Activated CD4-positive, alpha-beta T cell treated with anti-CD3 and anti-CD28 coated beads for 36 hours (primary cell): ENCODE measurements at regions not wholly inside any gene's neighbourhood (a gene's known extent, or its start where the extent isn't known, plus 50 kb on each side); places are given as distances from the start of the nearest gene placed in this dataset.

Source experiments
- ATAC-seq: fragments of 200-7000 bp; cut with Tn5 transposase; one replicate; pipeline ENCODE4 v1.10.0; 2021; ENCODE audit warnings: mild to moderate bottlenecking, moderate library complexity
- CTCF ChIA-PET: fragments of 350-600 bp; sonication (Branson Sonifier 250); formaldehyde crosslinking; loops from one replicate; lab custom pipeline; 2021; ENCODE audit warnings: antibody characterized with exemption; lab: Charles Lee
- POLR2A ChIA-PET: fragments of 350-600 bp; sonication (Branson Sonifier 250); formaldehyde crosslinking; loops from one replicate; lab custom pipeline; 2021; ENCODE audit warnings: antibody characterized with exemption, inconsistent platforms; lab: Charles Lee
- DNase-seq: peaks from one replicate; pipeline ENCODE4 v3.0.0-alpha.2; 2020
- H3K27ac Mint-ChIP-seq: one replicate; pipeline ENCODE4 v1.8.0; 2021; ENCODE audit warnings: mixed read lengths
- H3K27me3 Mint-ChIP-seq: one replicate; pipeline ENCODE4 v1.8.0; 2021; ENCODE audit warnings: mixed read lengths
- H3K36me3 Mint-ChIP-seq: one replicate; pipeline ENCODE4 v1.8.0; 2021; ENCODE audit warnings: low read depth, mixed read lengths
- H3K4me1 Mint-ChIP-seq: one replicate; pipeline ENCODE4 v1.8.0; 2021; ENCODE audit warnings: mixed read lengths
- H3K4me3 Mint-ChIP-seq: one replicate; pipeline ENCODE4 v1.8.0; 2021; ENCODE audit warnings: mild to moderate bottlenecking, moderate library complexity, mixed read lengths
- H3K9me3 Mint-ChIP-seq: one replicate; pipeline ENCODE4 v1.8.0; 2021; ENCODE audit warnings: low read depth, mixed read lengths
- intact Hi-C, 2 experiments: fragments of 100-400 bp; cut with DNase I in 1 of 2; cut with micrococcal nuclease in 1 of 2; formaldehyde crosslinking; loops; one replicate each; pipeline versions ENCODE4 v1.14.2 to v1.15.1; 2022 to 2024; cut with DNase I, micrococcal nuclease

GRCh38 chr9:118985851-118986250 lies 383.4 kb downstream of the BRINP1 start:
- intact Hi-C loops, result no loop called here
- H3K9me3 Mint-ChIP-seq, result peaks cover 5% of the 10 kb centered on the region
- H3K27me3 Mint-ChIP-seq, result no peaks in the 10 kb centered on the region
- H3K4me3 Mint-ChIP-seq, result no peak overlapping the region
- DNase-seq (no peak), ATAC-seq (no peak)
- no peaks in the 10 kb centered on the region for H3K4me1 Mint-ChIP-seq
- ChIA-PET CTCF (no interaction called here), POLR2A (no interaction called here)
- no peaks in the 10 kb centered on the region for H3K36me3 Mint-ChIP-seq
- H3K27ac Mint-ChIP-seq, result no peak overlapping the region

DNA sequence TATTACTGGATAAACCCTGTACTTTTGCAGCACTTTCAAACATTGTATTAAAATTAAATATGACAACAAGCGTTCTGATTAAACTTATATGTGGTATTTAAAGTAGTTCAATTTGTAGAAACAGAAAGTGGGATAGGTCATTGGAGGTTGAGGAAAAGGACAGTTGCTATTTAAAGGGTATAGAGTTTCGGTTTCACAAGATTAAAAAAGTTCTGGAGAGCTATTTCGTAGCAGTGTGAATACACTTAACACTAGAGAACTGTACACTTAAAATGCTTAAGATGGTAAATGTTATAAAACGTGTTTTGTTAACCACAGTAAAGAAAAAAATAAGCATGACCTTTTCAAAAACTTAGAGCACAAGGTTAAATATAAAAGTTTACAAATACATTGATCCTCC lies 382.1 kb downstream of the BRINP1 start:
- CTCF ChIA-PET, result no interaction called here
- intact Hi-C loops, result no loop called here
- no peak for DNase-seq
- Mint-ChIP-seq H3K4me3 (no peak overlapping the region), H3K4me1 (no peaks in the 10 kb centered on the region), H3K27ac (no peak overlapping the region), H3K27me3 (no peaks in the 10 kb centered on the region), H3K9me3 (peaks cover 3% of the 10 kb centered on the region), H3K36me3 (no peaks in the 10 kb centered on the region)
- POLR2A ChIA-PET, result no interaction called here
- ATAC-seq, result no peak

DNA sequence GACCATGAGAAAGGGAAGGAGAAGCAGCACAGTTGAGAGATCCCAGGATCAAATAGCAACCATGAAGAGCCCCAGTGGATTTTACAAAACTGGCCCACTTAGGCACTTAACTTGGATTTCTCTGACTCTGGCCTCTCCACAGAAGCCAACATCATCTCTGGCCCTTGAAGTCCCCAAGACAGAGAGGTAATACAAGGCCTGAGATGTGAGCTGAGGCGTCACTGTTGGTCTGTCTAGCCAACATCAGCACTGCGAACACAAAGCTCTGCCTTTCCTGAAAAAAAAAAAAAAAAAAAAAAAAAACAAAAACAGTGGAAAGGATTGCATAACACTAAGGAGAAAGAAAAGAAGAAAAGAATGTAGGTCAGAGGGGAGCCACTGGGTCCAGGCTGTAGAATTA lies 378.3 kb downstream of the BRINP1 start:
- POLR2A ChIA-PET, result no interaction called here
- H3K4me3 Mint-ChIP-seq, result no peak overlapping the region
- CTCF ChIA-PET, result no interaction called here
- no peaks in the 10 kb centered on the region for H3K4me1 Mint-ChIP-seq
- no peak for DNase-seq
- no peak for ATAC-seq
- no peaks in the 10 kb centered on the region for H3K36me3 Mint-ChIP-seq
- peaks cover 2% of the 10 kb centered on the region for H3K27me3 Mint-ChIP-seq
- no peak overlapping the region for H3K27ac Mint-ChIP-seq
- intact Hi-C loops, result no loop called here
- peaks cover 3% of the 10 kb centered on the region for H3K9me3 Mint-ChIP-seq

DNA sequence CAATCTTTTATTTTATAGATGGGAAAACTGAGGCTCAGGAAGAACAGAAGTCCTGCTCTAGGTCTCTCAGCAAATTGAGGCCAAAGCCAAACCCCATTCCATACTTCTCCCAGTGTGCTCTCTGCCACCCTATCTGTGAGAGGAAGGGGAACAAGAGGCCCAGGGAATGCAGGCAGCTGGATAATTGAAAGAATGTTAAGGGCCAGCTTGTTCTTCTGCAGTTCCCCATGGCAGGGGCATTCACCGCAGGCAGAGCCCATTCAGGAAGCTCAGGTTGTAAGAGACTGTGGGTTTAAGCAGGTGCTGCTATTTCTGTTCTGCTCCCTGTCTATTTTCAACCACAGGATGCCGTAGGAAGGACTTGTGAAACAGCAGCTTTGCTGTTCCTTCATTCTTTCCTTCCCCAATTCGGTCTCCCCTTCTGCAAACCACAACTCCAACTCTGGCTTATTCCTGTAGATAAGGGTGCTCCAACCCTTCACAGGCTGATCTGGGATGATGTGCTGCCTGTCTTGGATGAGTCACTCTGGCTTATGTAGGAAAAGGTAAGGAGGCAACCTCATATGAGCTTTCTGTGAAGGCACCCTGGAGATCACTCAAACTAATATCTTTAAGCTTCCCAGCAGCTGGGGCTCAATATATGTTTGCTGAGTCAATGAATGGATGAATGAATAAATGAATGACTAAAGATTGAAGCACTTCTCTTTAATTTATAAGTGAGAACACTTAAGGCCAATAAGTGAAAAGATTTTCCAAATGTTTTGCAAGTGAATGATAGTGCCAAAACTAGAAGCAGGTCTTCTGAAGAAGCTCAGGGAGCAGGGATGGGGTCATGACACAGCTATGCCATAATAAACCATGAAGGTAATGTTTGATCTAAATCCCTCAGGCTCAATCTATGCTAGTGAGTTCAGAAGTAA lies 377.6 kb downstream of the BRINP1 start:
- no peak overlapping the region for H3K4me3 Mint-ChIP-seq
- CTCF ChIA-PET, result no interaction called here

DNA sequence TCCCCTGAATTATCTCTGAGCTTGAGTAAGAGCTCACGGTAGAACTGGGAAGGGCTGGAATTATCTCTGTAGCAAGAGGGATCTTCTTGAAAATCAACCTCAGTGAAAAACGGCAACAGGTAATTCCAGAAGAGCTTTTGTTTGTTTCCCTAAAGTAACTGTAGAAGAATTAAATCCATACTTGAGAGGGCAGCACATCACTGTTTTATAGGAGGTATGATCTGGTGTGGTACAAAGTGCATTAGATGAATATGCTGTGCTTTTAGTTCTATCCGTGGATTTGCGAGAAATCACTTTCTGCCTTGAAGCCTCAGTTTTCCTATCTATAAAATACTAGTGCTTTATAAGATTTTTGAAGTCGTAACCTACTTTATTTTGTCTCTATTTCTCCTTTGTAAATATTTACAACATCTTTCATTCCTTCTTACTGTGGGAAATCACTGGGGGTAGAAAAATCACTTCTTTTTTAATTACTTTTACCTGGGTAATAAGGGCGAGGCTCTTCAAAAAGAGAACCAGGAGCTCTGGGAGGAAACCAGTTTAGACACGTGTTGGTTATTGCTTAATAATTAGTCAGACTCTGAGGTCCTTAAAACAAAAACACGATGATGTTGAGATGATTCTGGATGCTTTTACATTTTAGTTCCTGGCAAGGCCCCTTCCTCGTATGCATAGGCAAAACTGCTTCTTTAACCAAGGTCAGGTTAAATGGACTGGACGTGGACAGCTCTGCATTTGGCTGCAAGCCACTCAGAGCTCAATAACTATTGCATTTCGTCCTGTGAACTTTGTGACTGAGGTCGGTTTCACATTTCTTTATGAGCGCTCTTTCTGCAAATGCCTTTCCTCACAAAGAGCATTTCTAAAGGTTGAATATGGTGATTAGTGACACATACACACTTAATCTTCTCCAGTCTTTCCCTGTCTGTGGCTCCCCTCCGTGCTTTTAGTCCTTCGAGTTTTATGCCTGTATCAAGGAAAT lies 376.1 kb downstream of the BRINP1 start:
- Mint-ChIP-seq H3K9me3 (peaks cover 3% of the 10 kb centered on the region), H3K36me3 (no peaks in the 10 kb centered on the region), H3K4me3 (no peak overlapping the region), H3K27me3 (peaks cover 4% of the 10 kb centered on the region), H3K4me1 (no peaks in the 10 kb centered on the region), H3K27ac (no peak overlapping the region)
- ChIA-PET POLR2A (no interaction called here), CTCF (no interaction called here)
- no peak for ATAC-seq
- DNase-seq, result no peak
- intact Hi-C loops, result no loop called here

More for the DNA sequence above, 377.6 kb downstream of the BRINP1 start:
- DNase-seq (no peak), ATAC-seq (no peak)
- intact Hi-C loops, result no loop called here
- POLR2A ChIA-PET, result no interaction called here
- H3K27me3 Mint-ChIP-seq, result peaks cover 2% of the 10 kb centered on the region
- H3K9me3 Mint-ChIP-seq, result peaks cover 3% of the 10 kb centered on the region
- no peaks in the 10 kb centered on the region for H3K4me1 Mint-ChIP-seq
- no peak overlapping the region for H3K27ac Mint-ChIP-seq
- no peaks in the 10 kb centered on the region for H3K36me3 Mint-ChIP-seq

DNA sequence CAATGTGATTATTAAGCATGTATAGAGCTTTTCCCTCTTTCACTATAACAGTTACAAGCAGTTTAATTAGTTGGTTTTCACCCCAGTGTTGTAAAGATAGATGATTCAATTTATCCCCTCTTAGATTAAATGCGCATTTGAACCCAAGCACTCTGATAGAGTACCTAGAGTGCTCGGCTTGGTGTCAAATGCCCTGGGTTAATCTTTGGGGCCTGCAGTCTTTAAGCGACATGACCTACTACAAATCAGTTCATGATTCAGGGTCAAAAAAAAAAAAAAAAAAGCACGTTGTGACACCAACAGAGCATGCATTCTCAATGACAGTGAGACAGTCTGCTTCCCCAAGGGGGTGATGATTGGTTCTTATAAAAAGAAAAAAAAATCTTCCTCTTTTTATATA lies 375.3 kb downstream of the BRINP1 start:
- Mint-ChIP-seq H3K27me3 (peaks cover 4% of the 10 kb centered on the region), H3K9me3 (peaks cover 3% of the 10 kb centered on the region), H3K4me1 (no peaks in the 10 kb centered on the region), H3K27ac (no peak overlapping the region), H3K4me3 (no peak overlapping the region), H3K36me3 (no peaks in the 10 kb centered on the region)
- POLR2A ChIA-PET, result no interaction called here
- intact Hi-C loops, result no loop called here
- ATAC-seq (no peak), DNase-seq (no peak)
- CTCF ChIA-PET, result no interaction called here

- Mint-ChIP-seq H3K27ac (no peak overlapping the region), H3K27me3 (no peaks in the 10 kb centered on the region), H3K9me3 (no peaks in the 10 kb centered on the region), H3K4me1 (no peaks in the 10 kb centered on the region), H3K4me3 (no peak overlapping the region), H3K36me3 (no peaks in the 10 kb centered on the region)
- DNase-seq (no peak), ATAC-seq (no peak)
- ChIA-PET CTCF (no interaction called here), POLR2A (no interaction called here)
- intact Hi-C loops, result no loop called here
Measured at GRCh38 chr9:119002491-119002890, 366.7 kb downstream of the BRINP1 start.

GRCh38 chr9:119003201-119003611 lies 366.0 kb downstream of the BRINP1 start:
- no peak for ATAC-seq
- Mint-ChIP-seq H3K36me3 (no peaks in the 10 kb centered on the region), H3K4me3 (no peak overlapping the region), H3K9me3 (no peaks in the 10 kb centered on the region), H3K4me1 (no peaks in the 10 kb centered on the region), H3K27me3 (no peaks in the 10 kb centered on the region), H3K27ac (no peak overlapping the region)
- no peak for DNase-seq
- intact Hi-C loops, result no loop called here
- ChIA-PET CTCF (no interaction called here), POLR2A (no interaction called here)

GRCh38 chr9:119003882-119004617 lies 365.2 kb downstream of the BRINP1 start:
- DNase-seq (no peak), ATAC-seq (no peak)
- ChIA-PET CTCF (no interaction called here), POLR2A (no interaction called here)
- Mint-ChIP-seq H3K9me3 (no peaks in the 10 kb centered on the region), H3K4me1 (no peaks in the 10 kb centered on the region), H3K27me3 (no peaks in the 10 kb centered on the region), H3K36me3 (no peaks in the 10 kb centered on the region), H3K27ac (no peak overlapping the region), H3K4me3 (no peak overlapping the region)
- intact Hi-C loops, result no loop called here

DNA sequence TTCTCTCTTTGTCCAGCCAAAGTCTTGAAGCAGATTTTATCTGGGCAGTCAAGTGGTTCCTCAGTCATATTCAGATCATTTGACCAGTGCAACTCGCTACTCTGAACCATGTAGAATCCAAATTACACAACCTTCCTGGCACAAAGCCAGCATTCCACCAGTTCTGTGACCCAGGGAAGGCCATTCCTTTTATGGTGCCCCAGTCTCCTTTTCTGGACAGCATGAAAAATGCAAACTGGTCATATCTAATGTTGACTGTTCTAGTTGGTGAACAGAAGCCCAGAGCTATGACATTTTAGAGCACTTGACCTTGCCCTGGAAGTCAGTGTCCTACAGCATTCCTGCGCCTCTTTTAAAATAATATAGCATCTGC lies 364.6 kb downstream of the BRINP1 start:
- Mint-ChIP-seq H3K27ac (no peak overlapping the region), H3K27me3 (no peaks in the 10 kb centered on the region), H3K9me3 (no peaks in the 10 kb centered on the region), H3K4me3 (no peak overlapping the region), H3K36me3 (no peaks in the 10 kb centered on the region), H3K4me1 (no peaks in the 10 kb centered on the region)
- ATAC-seq (no peak), DNase-seq (no peak)
- CTCF ChIA-PET, result no interaction called here
- intact Hi-C loops, result no loop called here
- POLR2A ChIA-PET, result no interaction called here

DNA sequence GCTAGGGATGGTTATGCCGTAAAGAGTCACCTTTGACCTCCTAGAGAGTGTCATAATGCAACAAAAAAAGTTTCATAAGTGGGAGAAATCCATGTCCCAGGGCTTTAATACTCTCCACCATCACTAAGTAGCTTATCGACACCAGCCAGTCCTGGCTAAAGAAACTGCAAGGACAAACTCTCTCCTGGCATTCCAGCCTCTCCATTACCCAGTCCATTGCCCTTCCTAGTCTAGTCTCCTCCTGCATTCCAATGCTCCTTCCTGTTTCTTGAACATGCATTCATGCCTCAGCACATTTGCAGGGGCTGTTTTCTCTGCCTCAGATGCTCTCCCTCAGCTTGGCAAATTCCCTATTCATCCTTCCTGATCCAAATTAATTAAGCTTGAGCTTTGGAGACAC lies 364.1 kb downstream of the BRINP1 start:
- no peak for DNase-seq
- intact Hi-C loops, result no loop called here
- CTCF ChIA-PET, result no interaction called here

More for the DNA sequence above, 364.1 kb downstream of the BRINP1 start:
- Mint-ChIP-seq H3K27ac (no peak overlapping the region), H3K9me3 (no peaks in the 10 kb centered on the region), H3K27me3 (no peaks in the 10 kb centered on the region), H3K36me3 (no peaks in the 10 kb centered on the region), H3K4me1 (no peaks in the 10 kb centered on the region), H3K4me3 (no peak overlapping the region)
- POLR2A ChIA-PET, result no interaction called here
- ATAC-seq, result no peak
